ENCODE measurements at regions not wholly inside any gene's neighbourhood (a gene's known extent, or its start where the extent isn't known, plus 50 kb on each side); places are given as distances from the start of the nearest gene placed in this dataset.

DNA sequence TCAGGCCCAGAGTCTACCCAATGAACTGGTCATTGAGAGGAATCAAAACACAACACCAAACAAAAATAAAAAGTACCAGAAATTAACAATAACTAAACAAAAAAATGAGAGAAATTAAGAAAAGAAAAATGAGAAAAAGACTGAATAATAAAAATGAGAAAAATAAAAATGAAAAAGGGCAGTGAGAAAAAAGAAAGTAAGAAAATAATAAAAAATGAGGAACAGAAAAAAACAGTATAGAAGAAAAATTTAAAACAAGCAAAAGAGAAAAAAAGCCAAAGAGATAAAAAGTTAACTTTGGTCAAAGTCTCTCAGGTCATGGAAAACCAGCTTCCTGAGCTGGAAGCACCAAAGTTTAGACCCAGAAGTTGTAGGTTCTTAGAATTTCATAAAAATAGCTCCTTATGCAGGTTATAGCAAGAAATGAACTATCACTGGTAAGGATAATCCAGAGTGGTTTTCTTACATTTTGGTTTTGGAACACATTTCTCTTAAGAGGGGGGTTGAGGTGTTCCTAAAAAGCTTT, 51.0 kb upstream of the WDR17 start:
- intact Hi-C loops (cut with DNase I; ENCODE audit: low total_unique reads): no loop called here
- no peak for TF ChIP-seq POLR2A (IDR thresholded peaks at IDR 0.05)
- TF ChIP-seq, protein P1, sequence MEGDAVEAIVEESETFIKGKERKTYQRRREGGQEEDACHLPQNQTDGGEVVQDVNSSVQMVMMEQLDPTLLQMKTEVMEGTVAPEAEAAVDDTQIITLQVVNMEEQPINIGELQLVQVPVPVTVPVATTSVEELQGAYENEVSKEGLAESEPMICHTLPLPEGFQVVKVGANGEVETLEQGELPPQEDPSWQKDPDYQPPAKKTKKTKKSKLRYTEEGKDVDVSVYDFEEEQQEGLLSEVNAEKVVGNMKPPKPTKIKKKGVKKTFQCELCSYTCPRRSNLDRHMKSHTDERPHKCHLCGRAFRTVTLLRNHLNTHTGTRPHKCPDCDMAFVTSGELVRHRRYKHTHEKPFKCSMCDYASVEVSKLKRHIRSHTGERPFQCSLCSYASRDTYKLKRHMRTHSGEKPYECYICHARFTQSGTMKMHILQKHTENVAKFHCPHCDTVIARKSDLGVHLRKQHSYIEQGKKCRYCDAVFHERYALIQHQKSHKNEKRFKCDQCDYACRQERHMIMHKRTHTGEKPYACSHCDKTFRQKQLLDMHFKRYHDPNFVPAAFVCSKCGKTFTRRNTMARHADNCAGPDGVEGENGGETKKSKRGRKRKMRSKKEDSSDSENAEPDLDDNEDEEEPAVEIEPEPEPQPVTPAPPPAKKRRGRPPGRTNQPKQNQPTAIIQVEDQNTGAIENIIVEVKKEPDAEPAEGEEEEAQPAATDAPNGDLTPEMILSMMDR (IDR thresholded peaks at IDR 0.05): no peak
- no peak for DNase-seq

More for the DNA sequence above, 51.0 kb upstream of the WDR17 start:
- no peak overlapping the region for H3K27ac ChIP-seq
- H3K36me3 ChIP-seq: no peaks in the 10 kb centered on the region
- H3K9me3 ChIP-seq: no peaks in the 10 kb centered on the region
- H3K27me3 ChIP-seq: no peaks in the 10 kb centered on the region
- no peak overlapping the region for H3K4me3 ChIP-seq
- H3K4me1 ChIP-seq: no peaks in the 10 kb centered on the region

All from uterus (tissue), 3 donors.